ENCODE measurements at regions not wholly inside any gene's neighbourhood (a gene's known extent, or its start where the extent isn't known, plus 50 kb on each side); places are given as distances from the start of the nearest gene placed in this dataset.

- H3K4me3 ChIP-seq (ENCODE audit: low read length in 2 of 2): no peak overlapping the region
Observed at GRCh38 chr3:88921986-88922385, 185.4 kb upstream of the EPHA3 start.

DNA sequence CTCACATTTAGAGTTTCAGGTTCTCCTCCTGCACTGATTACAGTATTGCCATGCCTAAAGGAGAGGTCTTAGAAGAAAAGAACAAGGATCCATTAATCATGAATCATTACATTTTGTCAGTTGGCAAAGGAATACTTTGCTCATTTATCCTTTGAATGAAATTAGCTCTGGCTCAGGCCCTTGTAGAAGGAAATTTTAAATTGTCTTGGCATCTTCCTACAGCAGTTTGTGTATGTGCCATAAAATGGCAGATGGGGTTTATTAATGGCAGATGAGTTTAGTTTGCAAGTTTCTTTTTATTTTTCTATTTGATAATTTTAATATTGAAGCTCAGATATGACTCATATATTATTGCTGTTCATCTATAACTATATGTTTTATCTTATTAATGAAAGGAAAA lies 181.2 kb upstream of the EPHA3 start:
- Histone ChIP-seq H3K9ac (ENCODE audit: low read length in 2 of 2) (no peak overlapping the region), H3K27ac (ENCODE audit: low read length) (no peak overlapping the region), H3K27me3 (ENCODE audit: control insufficient read depth in 1 of 2, insufficient read depth in 2 of 2, low read length in 2 of 2) (no peaks in the 10 kb centered on the region), H3K36me3 (ENCODE audit: control insufficient read depth in 2 of 2, insufficient read depth in 2 of 2, low read length in 2 of 2) (no peaks in the 10 kb centered on the region), H3K4me1 (ENCODE audit: control insufficient read depth, insufficient read depth, low read length) (no peaks in the 10 kb centered on the region), H3K4me3 (ENCODE audit: low read length in 2 of 2) (no peak overlapping the region), H3K9me3 (ENCODE audit: control insufficient read depth in 2 of 2, low read length in 2 of 2) (no peaks in the 10 kb centered on the region)

More at GRCh38 chr3:88921986-88922385, 185.4 kb upstream of the EPHA3 start:
- Histone ChIP-seq H3K27me3 (ENCODE audit: control insufficient read depth in 1 of 2, insufficient read depth in 2 of 2, low read length in 2 of 2) (no peaks in the 10 kb centered on the region), H3K9ac (ENCODE audit: low read length in 2 of 2) (no peak overlapping the region), H3K4me1 (ENCODE audit: control insufficient read depth, insufficient read depth, low read length) (no peaks in the 10 kb centered on the region), H3K36me3 (ENCODE audit: control insufficient read depth in 2 of 2, insufficient read depth in 2 of 2, low read length in 2 of 2) (no peaks in the 10 kb centered on the region), H3K9me3 (ENCODE audit: control insufficient read depth in 2 of 2, low read length in 2 of 2) (no peaks in the 10 kb centered on the region), H3K27ac (ENCODE audit: low read length) (no peak overlapping the region)

DNA sequence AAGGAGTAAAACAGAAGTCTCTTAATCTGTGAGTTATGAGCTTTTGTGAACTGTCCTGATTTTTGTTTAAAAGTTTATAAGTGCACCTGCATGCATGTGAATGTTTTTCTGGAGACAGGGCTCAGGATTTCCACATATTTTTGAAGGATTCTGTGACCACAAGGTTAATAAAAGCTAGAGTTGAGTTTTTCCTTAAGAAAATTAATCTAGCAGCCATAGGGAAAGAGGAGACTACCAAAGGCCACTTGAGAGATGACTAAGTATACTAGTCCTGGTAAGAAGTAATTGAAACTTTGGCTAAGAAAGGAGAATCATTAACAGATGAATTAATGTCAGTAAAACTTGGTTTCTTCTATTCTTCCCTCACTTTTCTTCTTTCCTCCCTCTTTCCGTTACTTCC lies 176.8 kb upstream of the EPHA3 start:
- Histone ChIP-seq H3K9ac (ENCODE audit: low read length in 2 of 2) (no peak overlapping the region), H3K36me3 (ENCODE audit: control insufficient read depth in 2 of 2, insufficient read depth in 2 of 2, low read length in 2 of 2) (no peaks in the 10 kb centered on the region), H3K27ac (ENCODE audit: low read length) (no peak overlapping the region), H3K9me3 (ENCODE audit: control insufficient read depth in 2 of 2, low read length in 2 of 2) (no peaks in the 10 kb centered on the region), H3K4me3 (ENCODE audit: low read length in 2 of 2) (no peak overlapping the region), H3K4me1 (ENCODE audit: control insufficient read depth, insufficient read depth, low read length) (no peaks in the 10 kb centered on the region), H3K27me3 (ENCODE audit: control insufficient read depth in 1 of 2, insufficient read depth in 2 of 2, low read length in 2 of 2) (no peaks in the 10 kb centered on the region)

DNA sequence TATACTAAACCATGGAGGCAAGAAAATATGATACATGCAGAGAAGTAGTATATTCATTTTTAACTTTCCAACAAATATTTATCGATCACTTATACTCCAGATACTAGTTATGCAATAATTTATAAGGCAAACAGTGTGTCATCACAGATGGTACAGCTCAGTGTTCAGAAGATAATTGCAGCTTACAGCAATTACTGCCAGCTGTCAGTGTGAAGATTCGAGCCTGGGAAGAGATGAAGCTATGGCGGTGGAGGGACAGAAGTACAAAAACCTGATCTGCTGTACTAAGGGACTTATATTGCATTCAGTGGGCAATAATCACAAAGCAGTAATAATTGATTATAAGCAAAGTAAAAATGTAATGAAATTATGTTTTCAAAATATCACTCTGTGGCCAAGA lies 170.6 kb upstream of the EPHA3 start:
- Histone ChIP-seq H3K36me3 (ENCODE audit: control insufficient read depth in 2 of 2, insufficient read depth in 2 of 2, low read length in 2 of 2) (no peaks in the 10 kb centered on the region), H3K9ac (ENCODE audit: low read length in 2 of 2) (no peak overlapping the region), H3K27me3 (ENCODE audit: control insufficient read depth in 1 of 2, insufficient read depth in 2 of 2, low read length in 2 of 2) (no peaks in the 10 kb centered on the region), H3K9me3 (ENCODE audit: control insufficient read depth in 2 of 2, low read length in 2 of 2) (no peaks in the 10 kb centered on the region), H3K4me1 (ENCODE audit: control insufficient read depth, insufficient read depth, low read length) (no peaks in the 10 kb centered on the region), H3K27ac (ENCODE audit: low read length) (no peak overlapping the region), H3K4me3 (ENCODE audit: low read length in 2 of 2) (no peak overlapping the region)

- H3K4me3 ChIP-seq (ENCODE audit: low read length in 2 of 2): no peak overlapping the region
- no peaks in the 10 kb centered on the region for H3K27me3 ChIP-seq (ENCODE audit: control insufficient read depth in 1 of 2, insufficient read depth in 2 of 2, low read length in 2 of 2)
- H3K36me3 ChIP-seq (ENCODE audit: control insufficient read depth in 2 of 2, insufficient read depth in 2 of 2, low read length in 2 of 2): no peaks in the 10 kb centered on the region
- H3K4me1 ChIP-seq (ENCODE audit: control insufficient read depth, insufficient read depth, low read length): no peaks in the 10 kb centered on the region
- no peak overlapping the region for H3K9ac ChIP-seq (ENCODE audit: low read length in 2 of 2)
- no peaks in the 10 kb centered on the region for H3K9me3 ChIP-seq (ENCODE audit: control insufficient read depth in 2 of 2, low read length in 2 of 2)
- no peak overlapping the region for H3K27ac ChIP-seq (ENCODE audit: low read length)
Observed at GRCh38 chr3:88940296-88940695, 167.1 kb upstream of the EPHA3 start.

DNA sequence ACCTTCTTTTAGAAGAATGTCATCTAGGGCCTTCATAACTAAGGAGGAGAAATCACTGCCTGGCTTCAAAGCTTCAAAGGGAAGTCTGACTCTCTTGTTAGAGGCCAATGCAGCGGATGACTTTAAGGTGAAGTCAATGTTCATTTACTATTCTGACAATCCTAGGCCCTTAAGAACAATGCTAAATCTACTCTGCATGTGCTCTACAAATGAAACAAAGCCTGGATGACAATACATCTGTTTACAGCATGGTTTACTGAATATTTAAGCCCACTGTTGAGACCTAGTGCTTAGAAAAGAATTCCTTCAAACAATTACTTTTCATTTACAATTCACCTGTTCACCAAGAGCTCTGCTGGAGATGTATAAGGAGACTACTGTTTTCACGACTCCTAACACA lies 160.4 kb upstream of the EPHA3 start:
- H3K9ac ChIP-seq (ENCODE audit: low read length in 2 of 2): no peak overlapping the region
- H3K4me3 ChIP-seq (ENCODE audit: low read length in 2 of 2): no peak overlapping the region
- no peaks in the 10 kb centered on the region for H3K9me3 ChIP-seq (ENCODE audit: control insufficient read depth in 2 of 2, low read length in 2 of 2)
- no peaks in the 10 kb centered on the region for H3K4me1 ChIP-seq (ENCODE audit: control insufficient read depth, insufficient read depth, low read length)
- no peaks in the 10 kb centered on the region for H3K27me3 ChIP-seq (ENCODE audit: control insufficient read depth in 1 of 2, insufficient read depth in 2 of 2, low read length in 2 of 2)
- no peak overlapping the region for H3K27ac ChIP-seq (ENCODE audit: low read length)
- H3K36me3 ChIP-seq (ENCODE audit: control insufficient read depth in 2 of 2, insufficient read depth in 2 of 2, low read length in 2 of 2): no peaks in the 10 kb centered on the region

GRCh38 chr3:88954853-88955252 lies 152.6 kb upstream of the EPHA3 start:
- no peaks in the 10 kb centered on the region for H3K9me3 ChIP-seq (ENCODE audit: control insufficient read depth in 2 of 2, low read length in 2 of 2)
- H3K27me3 ChIP-seq (ENCODE audit: control insufficient read depth in 1 of 2, insufficient read depth in 2 of 2, low read length in 2 of 2): no peaks in the 10 kb centered on the region
- H3K4me1 ChIP-seq (ENCODE audit: control insufficient read depth, insufficient read depth, low read length): no peaks in the 10 kb centered on the region
- no peak overlapping the region for H3K9ac ChIP-seq (ENCODE audit: low read length in 2 of 2)
- H3K4me3 ChIP-seq (ENCODE audit: low read length in 2 of 2): no peak overlapping the region
- no peaks in the 10 kb centered on the region for H3K36me3 ChIP-seq (ENCODE audit: control insufficient read depth in 2 of 2, insufficient read depth in 2 of 2, low read length in 2 of 2)
- no peak overlapping the region for H3K27ac ChIP-seq (ENCODE audit: low read length)

DNA sequence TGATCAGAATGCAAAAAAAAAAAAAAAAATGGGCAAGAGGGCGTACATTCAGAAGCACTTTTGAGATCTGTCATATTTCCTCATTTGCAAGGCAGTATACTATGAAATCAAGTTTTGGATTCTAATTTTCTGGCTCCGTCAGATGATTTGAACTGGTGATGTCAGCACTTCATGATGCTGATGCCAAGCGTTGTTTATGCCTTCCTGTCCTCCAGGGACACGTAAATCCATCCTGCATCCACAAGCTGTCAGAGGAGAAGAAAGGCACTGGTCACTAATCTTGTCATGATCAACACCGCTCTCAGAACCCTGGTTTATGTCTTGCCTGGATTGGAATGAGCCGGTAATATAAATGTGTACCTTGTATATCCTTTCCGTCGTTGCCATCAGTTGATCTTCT lies 152.1 kb upstream of the EPHA3 start:
- H3K27ac ChIP-seq (ENCODE audit: low read length): no peak overlapping the region
- no peaks in the 10 kb centered on the region for H3K36me3 ChIP-seq (ENCODE audit: control insufficient read depth in 2 of 2, insufficient read depth in 2 of 2, low read length in 2 of 2)
- H3K4me1 ChIP-seq (ENCODE audit: control insufficient read depth, insufficient read depth, low read length): no peaks in the 10 kb centered on the region
- H3K27me3 ChIP-seq (ENCODE audit: control insufficient read depth in 1 of 2, insufficient read depth in 2 of 2, low read length in 2 of 2): no peaks in the 10 kb centered on the region
- no peak overlapping the region for H3K4me3 ChIP-seq (ENCODE audit: low read length in 2 of 2)
- no peaks in the 10 kb centered on the region for H3K9me3 ChIP-seq (ENCODE audit: control insufficient read depth in 2 of 2, low read length in 2 of 2)
- H3K9ac ChIP-seq (ENCODE audit: low read length in 2 of 2): no peak overlapping the region

DNA sequence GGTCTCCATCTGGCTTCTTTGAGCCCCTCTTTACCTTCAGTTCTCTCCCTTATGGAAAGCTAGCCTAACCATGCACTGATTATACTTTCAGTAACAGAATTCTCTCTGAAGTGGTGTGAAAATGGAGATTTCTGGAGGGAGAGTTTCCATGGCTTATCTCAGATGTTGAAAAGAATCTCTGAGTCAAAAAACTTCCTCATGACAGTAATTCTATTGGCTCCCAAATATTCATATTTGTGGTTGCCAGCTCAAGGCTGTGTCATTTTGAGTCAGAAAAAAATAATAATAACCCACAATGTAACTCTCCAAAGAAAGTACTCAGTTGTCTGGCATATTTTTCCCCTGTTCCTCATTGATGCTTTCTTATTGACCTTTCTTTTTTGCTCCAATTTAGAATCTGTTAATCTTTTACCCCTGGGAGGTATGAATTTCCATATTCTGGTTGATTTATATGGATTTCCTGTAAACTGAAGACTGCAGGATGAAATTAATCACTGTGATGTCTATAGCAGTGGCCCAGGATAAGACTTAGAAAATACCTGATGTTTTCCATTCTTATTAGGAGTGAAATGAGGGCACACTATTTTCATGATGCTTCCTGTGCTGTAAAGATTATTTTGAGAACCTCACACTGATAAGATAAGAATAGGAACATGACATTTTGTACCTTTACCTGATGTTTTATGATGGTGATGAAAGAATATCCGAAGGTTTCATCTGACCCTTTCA lies 149.5 kb upstream of the EPHA3 start:
- no peaks in the 10 kb centered on the region for H3K4me1 ChIP-seq (ENCODE audit: control insufficient read depth, insufficient read depth, low read length)

GRCh38 chr3:88960019-88960418 lies 147.4 kb upstream of the EPHA3 start:
- H3K27ac ChIP-seq (ENCODE audit: low read length): no peak overlapping the region

More for the DNA sequence above, 149.5 kb upstream of the EPHA3 start:
- no peaks in the 10 kb centered on the region for H3K9me3 ChIP-seq (ENCODE audit: control insufficient read depth in 2 of 2, low read length in 2 of 2)
- H3K9ac ChIP-seq (ENCODE audit: low read length in 2 of 2): no peak overlapping the region
- no peaks in the 10 kb centered on the region for H3K36me3 ChIP-seq (ENCODE audit: control insufficient read depth in 2 of 2, insufficient read depth in 2 of 2, low read length in 2 of 2)
- H3K4me3 ChIP-seq (ENCODE audit: low read length in 2 of 2): no peak overlapping the region
- no peaks in the 10 kb centered on the region for H3K27me3 ChIP-seq (ENCODE audit: control insufficient read depth in 1 of 2, insufficient read depth in 2 of 2, low read length in 2 of 2)
- H3K27ac ChIP-seq (ENCODE audit: low read length): no peak overlapping the region

GRCh38 chr3:88963003-88963402 lies 144.4 kb upstream of the EPHA3 start:
- Histone ChIP-seq H3K36me3 (ENCODE audit: control insufficient read depth in 2 of 2, insufficient read depth in 2 of 2, low read length in 2 of 2) (no peaks in the 10 kb centered on the region), H3K27ac (ENCODE audit: low read length) (no peak overlapping the region), H3K9me3 (ENCODE audit: control insufficient read depth in 2 of 2, low read length in 2 of 2) (peaks cover 0 to 2% of the 10 kb centered on the region in 2 donors), H3K27me3 (ENCODE audit: control insufficient read depth in 1 of 2, insufficient read depth in 2 of 2, low read length in 2 of 2) (no peaks in the 10 kb centered on the region), H3K4me3 (ENCODE audit: low read length in 2 of 2) (no peak overlapping the region), H3K9ac (ENCODE audit: low read length in 2 of 2) (no peak overlapping the region), H3K4me1 (ENCODE audit: control insufficient read depth, insufficient read depth, low read length) (no peaks in the 10 kb centered on the region)

More at GRCh38 chr3:88960019-88960418, 147.4 kb upstream of the EPHA3 start:
- H3K4me1 ChIP-seq (ENCODE audit: control insufficient read depth, insufficient read depth, low read length): no peaks in the 10 kb centered on the region
- no peaks in the 10 kb centered on the region for H3K36me3 ChIP-seq (ENCODE audit: control insufficient read depth in 2 of 2, insufficient read depth in 2 of 2, low read length in 2 of 2)
- no peak overlapping the region for H3K4me3 ChIP-seq (ENCODE audit: low read length in 2 of 2)
- H3K27me3 ChIP-seq (ENCODE audit: control insufficient read depth in 1 of 2, insufficient read depth in 2 of 2, low read length in 2 of 2): no peaks in the 10 kb centered on the region
- H3K9ac ChIP-seq (ENCODE audit: low read length in 2 of 2): no peak overlapping the region
- H3K9me3 ChIP-seq (ENCODE audit: control insufficient read depth in 2 of 2, low read length in 2 of 2): peaks cover 0 to 2% of the 10 kb centered on the region in 2 donors
